HCT116 (cell line): ENCODE measurements at regions not wholly inside any gene's neighbourhood (a gene's known extent, or its start where the extent isn't known, plus 50 kb on each side); places are given as distances from the start of the nearest gene placed in this dataset.

Source experiments
- ATAC-seq: fragments of 200-7000 bp; cut with Tn5 transposase; 2 replicates; pipeline ENCODE4 v1.9.1; 2020; ENCODE audit warnings: mild to moderate bottlenecking, moderate library complexity
- BruUV-seq: library from RNA; stranded (reverse); fragments of 400-500 nt; replicated peaks from 2 replicates; lab custom pipeline; 2021; lab: Mats Ljungman, UMichigan
- CTCF ChIA-PET: fragments of 300-600 bp; sonication (Branson Sonifier 250); formaldehyde crosslinking; loops from one replicate; lab custom pipeline; 2021; ENCODE audit warnings: antibody characterized with exemption; lab: Charles Lee
- POLR2A ChIA-PET: fragments of 300-600, 350-600 bp; sonication (Branson Sonifier 250); formaldehyde crosslinking; loops from one replicate; lab custom pipeline; 2021; ENCODE audit warnings: antibody characterized with exemption; lab: Charles Lee
- RAD21 ChIA-PET, 2 experiments: fragments of 300-600 bp; sonication (Branson Sonifier 250); formaldehyde crosslinking; loops; one replicate each; lab custom pipeline; 2023; ENCODE audit warnings: low total read pairs in 2 of 2; ENCODE audit not compliant: uncharacterized antibody in 2 of 2, unreplicated experiment in 2 of 2, low non-redundant PET in 1 of 2; lab: Charles Lee
- DNase-seq: peaks from one replicate; pipeline ENCODE4 v3.0.0-alpha.2; 2010; ENCODE audit warnings: low read depth, low spot score
- H2AFZ ChIP-seq: fragments of 200-600 bp; shearing (Covaris generic), sonication (generic); 2 replicates; pipeline ENCODE4 v1.6.1; 2017; ENCODE audit warnings: low read depth, mixed run types, mixed read lengths, antibody characterized with exemption, low read length; ENCODE audit not compliant: poor library complexity, severe bottlenecking
- H3K27ac ChIP-seq: 2 replicates; pipeline ENCODE4 v1.5.1; 2012; ENCODE audit warnings: low read depth, low read length
- H3K27me3 ChIP-seq: fragments of 200-600 bp; sonication (generic); 2 replicates; pipeline ENCODE4 v1.6.1; 2016; ENCODE audit warnings: mixed run types, low read length, mixed read lengths; ENCODE audit not compliant: insufficient read depth
- H3K36me3 ChIP-seq, 2 experiments: fragments of 200-500 bp in 1 of 2; fragments of 200-600 bp in 1 of 2; sonication (Bioruptor generic) in 1 of 2; sonication (generic) in 1 of 2; 2 replicates each; pipeline versions ENCODE4 v1.5.1 to v1.6.1; 2014 to 2016; ENCODE audit warnings: low read length in 2 of 2, inconsistent platforms in 1 of 2, mixed read lengths in 1 of 2, mixed run types in 1 of 2; ENCODE audit not compliant: insufficient read depth in 2 of 2, control insufficient read depth in 1 of 2
- H3K4me1 ChIP-seq, 2 experiments: fragments of 200-600 bp in 1 of 2; sonication (generic) in 1 of 2; 2 replicates each; pipeline versions ENCODE4 v1.5.1 to v1.6.1; 2012 to 2017; ENCODE audit warnings: low read length in 2 of 2, inconsistent platforms in 1 of 2, mild to moderate bottlenecking in 1 of 2, mixed read lengths in 1 of 2, mixed run types in 1 of 2, moderate library complexity in 1 of 2; ENCODE audit not compliant: insufficient read depth in 2 of 2, control insufficient read depth in 1 of 2
- H3K4me2 ChIP-seq: fragments of 200-600 bp; sonication (generic); 2 replicates; pipeline ENCODE4 v1.6.1; 2017; ENCODE audit warnings: mixed run types, low read length, mixed read lengths
- H3K4me3 ChIP-seq, 2 experiments: fragments of 200-600 bp in 1 of 2; sonication (generic) in 1 of 2; replicated peaks in 1 of 2; 2 replicates each; pipeline ENCODE4 v1.5.1; 2011 to 2016; ENCODE audit warnings: low read length in 2 of 2, control low read depth in 1 of 2, low read depth in 1 of 2, mild to moderate bottlenecking in 1 of 2, mixed read lengths in 1 of 2, mixed run types in 1 of 2
- H3K79me2 ChIP-seq: fragments of 200-600 bp; sonication (generic); 2 replicates; pipeline ENCODE4 v1.6.1; 2017; ENCODE audit warnings: mild to moderate bottlenecking, mixed run types, low read length, moderate library complexity, mixed read lengths; ENCODE audit not compliant: insufficient read depth
- H3K9ac ChIP-seq: fragments of 200-600 bp; sonication (generic); 2 replicates; pipeline ENCODE4 v1.6.1; 2016; ENCODE audit warnings: low read length, mixed read lengths
- H3K9me2 ChIP-seq: fragments of 200-600 bp; sonication (generic), shearing (Covaris generic); 2 replicates; pipeline ENCODE4 v1.6.1; 2017; ENCODE audit warnings: mixed run types, mild to moderate bottlenecking, moderate library complexity; ENCODE audit not compliant: insufficient read depth
- H3K9me3 ChIP-seq, 2 experiments: fragments of 200-500 bp in 1 of 2; fragments of 200-600 bp in 1 of 2; sonication (Bioruptor generic) in 1 of 2; sonication (generic) in 1 of 2; 2 replicates each; pipeline ENCODE4 v1.6.1; 2014 to 2017; ENCODE audit warnings: low read length in 2 of 2, mixed read lengths in 2 of 2, inconsistent platforms in 1 of 2, low read depth in 1 of 2, mild to moderate bottlenecking in 1 of 2, mixed run types in 1 of 2, moderate library complexity in 1 of 2; ENCODE audit not compliant: control insufficient read depth in 1 of 2, insufficient read depth in 1 of 2
- H4K20me1 ChIP-seq: fragments of 200-600 bp; sonication (generic), shearing (Covaris generic); 2 replicates; pipeline ENCODE4 v1.6.1; 2017; ENCODE audit warnings: mixed run types, mild to moderate bottlenecking, moderate library complexity; ENCODE audit not compliant: insufficient read depth
- ATF3 ChIP-seq: IDR thresholded peaks from 2 replicates; pipeline ENCODE4 v1.6.1; 2012
- CBX3 ChIP-seq: IDR thresholded peaks from 2 replicates; pipeline ENCODE4 v1.6.1; 2012; ENCODE audit warnings: low read depth
- CEBPB ChIP-seq: IDR thresholded peaks from 2 replicates; pipeline ENCODE4 v1.6.1; 2012; ENCODE audit warnings: low read depth
- EGR1 ChIP-seq: IDR thresholded peaks from 2 replicates; pipeline ENCODE4 v1.6.1; 2012; ENCODE audit warnings: low read depth
- ELF1 ChIP-seq: IDR thresholded peaks from 2 replicates; pipeline ENCODE4 v1.6.1; 2012; ENCODE audit warnings: low read depth, borderline replicate concordance
- EZH2phosphoT487 ChIP-seq: fragments of 200-600 bp; IDR thresholded peaks from 2 replicates; pipeline ENCODE4 v1.6.1; 2018; ENCODE audit warnings: antibody characterized with exemption, borderline replicate concordance
- FOSL1 ChIP-seq: IDR thresholded peaks from 2 replicates; pipeline ENCODE4 v1.6.1; 2012; ENCODE audit warnings: low read depth
- JUND ChIP-seq: IDR thresholded peaks from 2 replicates; pipeline ENCODE4 v1.6.1; 2012
- MAX ChIP-seq: IDR thresholded peaks from 2 replicates; pipeline ENCODE4 v1.6.1; 2012
- POLR2AphosphoS5 ChIP-seq: IDR thresholded peaks from 2 replicates; pipeline ENCODE4 v1.6.1; 2011; ENCODE audit warnings: mild to moderate bottlenecking, low read depth, low read length, moderate library complexity
- RAD21 ChIP-seq: IDR thresholded peaks from 2 replicates; pipeline ENCODE4 v1.6.1; 2012; ENCODE audit warnings: low read depth, mild to moderate bottlenecking
- SIN3A ChIP-seq: IDR thresholded peaks from 2 replicates; pipeline ENCODE4 v1.6.1; 2012; ENCODE audit warnings: low read depth
- SRF ChIP-seq: IDR thresholded peaks from 2 replicates; pipeline ENCODE4 v1.6.1; 2012; ENCODE audit warnings: low read depth
- ZBTB33 ChIP-seq: IDR thresholded peaks from 2 replicates; pipeline ENCODE4 v1.6.1; 2011; ENCODE audit warnings: mild to moderate bottlenecking, low read length, moderate library complexity; ENCODE audit not compliant: insufficient replicate concordance; ENCODE audit errors: extremely low read depth
- ZFX ChIP-seq: fragments of 450-650 bp; IDR thresholded peaks from 2 replicates; pipeline ENCODE4 v1.6.1; 2017
- ZNF274 ChIP-seq: fragments of 200-500 bp; sonication (Bioruptor generic); IDR thresholded peaks from 2 replicates; pipeline ENCODE4 v1.6.1; 2014; ENCODE audit warnings: mild to moderate bottlenecking, low read depth, low read length, inconsistent platforms
- intact Hi-C: fragments of 100-400 bp; cut with micrococcal nuclease; formaldehyde crosslinking; loops from 2 replicates; pipeline ENCODE4 v1.10.0; 2022

- TF ChIP-seq SRF (no peak), RAD21 (no peak), EZH2phosphoT487 (no peak), EGR1 (no peak), CBX3 (no peak)
These were observed 151.5 kb upstream of the GJE1 start (continued) for GRCh38 chr6:141981190-141981589.

GRCh38 chr6:141977782-141978181 is 154.9 kb upstream of the GJE1 start:
- TF ChIP-seq ELF1, result no peak
- no peak for TF ChIP-seq ZFX
- TF ChIP-seq POLR2AphosphoS5, result no peak
- no peak for TF ChIP-seq EZH2phosphoT487
- no peak for TF ChIP-seq JUND
- no peak for TF ChIP-seq CEBPB
- no peaks in the 10 kb centered on the region for H3K4me1 ChIP-seq
- intact Hi-C loops, result no loop called here
- ATAC-seq (no peak), DNase-seq (no peak)
- ChIA-PET CTCF (no interaction called here), POLR2A (no interaction called here), RAD21 (no interaction called here)
- no peak overlapping the region for H3K4me3 ChIP-seq
- H3K9me3 ChIP-seq, result no peaks in the 10 kb centered on the region
- H4K20me1 ChIP-seq, result no peaks in the 10 kb centered on the region
- H3K27ac ChIP-seq, result no peak overlapping the region
- no peaks in the 10 kb centered on the region for H3K36me3 ChIP-seq
- H3K27me3 ChIP-seq, result no peaks in the 10 kb centered on the region
- no TSS peak for BruUV-seq
- no peaks in the 10 kb centered on the region for H3K79me2 ChIP-seq
- no peaks in the 10 kb centered on the region for H3K9me2 ChIP-seq
- H3K9ac ChIP-seq, result no peak overlapping the region
- H3K4me2 ChIP-seq, result no peak overlapping the region
- H2AFZ ChIP-seq, result no peak overlapping the region

- no peak overlapping the region for H3K27ac ChIP-seq
- ChIA-PET RAD21 (no interaction called here), CTCF (no interaction called here), POLR2A (no interaction called here)
- H3K36me3 ChIP-seq, result no peaks in the 10 kb centered on the region
- DNase-seq (no peak), ATAC-seq (no peak)
- no peaks in the 10 kb centered on the region for H3K79me2 ChIP-seq
- no TSS peak for BruUV-seq
- H3K9me3 ChIP-seq, result no peaks in the 10 kb centered on the region
- H4K20me1 ChIP-seq, result no peaks in the 10 kb centered on the region
- no peak overlapping the region for H3K9ac ChIP-seq
- H3K4me2 ChIP-seq, result no peak overlapping the region
- H3K4me1 ChIP-seq, result no peaks in the 10 kb centered on the region
- no peaks in the 10 kb centered on the region for H3K9me2 ChIP-seq
- intact Hi-C loops, result no loop called here
- no peaks in the 10 kb centered on the region for H3K27me3 ChIP-seq
- no peak overlapping the region for H2AFZ ChIP-seq
- H3K4me3 ChIP-seq, result no peak overlapping the region
- TF ChIP-seq ELF1, result no peak
- TF ChIP-seq MAX, result no peak
- no peak for TF ChIP-seq ZBTB33
- no peak for TF ChIP-seq SIN3A
- no peak for TF ChIP-seq POLR2AphosphoS5
- no peak for TF ChIP-seq ATF3
- TF ChIP-seq ZNF274, result no peak
- no peak for TF ChIP-seq FOSL1
These were observed 155.7 kb upstream of the GJE1 start for GRCh38 chr6:141976994-141977393.
